ENCODE measurements at regions not wholly inside any gene's neighbourhood (a gene's known extent, or its start where the extent isn't known, plus 50 kb on each side); places are given as distances from the start of the nearest gene placed in this dataset.

DNA sequence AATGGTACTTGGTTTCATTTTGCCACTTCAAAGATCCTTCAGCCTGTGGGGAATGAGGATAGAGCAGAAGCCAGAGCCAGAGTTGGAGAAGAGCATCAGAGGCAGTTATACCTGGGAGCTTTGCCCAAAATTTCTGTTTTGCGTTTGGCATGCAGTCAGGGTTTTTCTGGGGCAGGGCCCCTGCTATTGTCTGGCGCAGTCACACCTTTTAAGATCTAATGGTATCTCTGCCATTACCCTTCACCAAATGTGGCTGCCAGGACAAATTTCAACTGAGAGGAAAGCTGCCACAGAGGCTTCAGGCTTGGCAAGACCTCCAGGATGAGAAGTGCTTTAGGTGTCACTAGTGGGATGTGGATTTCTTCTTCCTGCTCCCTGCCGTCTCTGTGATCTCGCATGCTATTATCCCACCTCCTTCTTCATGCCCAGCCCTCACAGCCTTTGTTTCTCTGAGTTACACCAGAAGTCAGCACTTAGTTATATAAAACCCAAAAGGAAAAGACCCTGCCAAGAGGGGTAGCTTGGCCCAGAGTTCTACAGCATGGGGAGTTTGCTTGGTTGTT, 357.0 kb downstream of the TLE4 start:
- TF ChIP-seq, protein P1, sequence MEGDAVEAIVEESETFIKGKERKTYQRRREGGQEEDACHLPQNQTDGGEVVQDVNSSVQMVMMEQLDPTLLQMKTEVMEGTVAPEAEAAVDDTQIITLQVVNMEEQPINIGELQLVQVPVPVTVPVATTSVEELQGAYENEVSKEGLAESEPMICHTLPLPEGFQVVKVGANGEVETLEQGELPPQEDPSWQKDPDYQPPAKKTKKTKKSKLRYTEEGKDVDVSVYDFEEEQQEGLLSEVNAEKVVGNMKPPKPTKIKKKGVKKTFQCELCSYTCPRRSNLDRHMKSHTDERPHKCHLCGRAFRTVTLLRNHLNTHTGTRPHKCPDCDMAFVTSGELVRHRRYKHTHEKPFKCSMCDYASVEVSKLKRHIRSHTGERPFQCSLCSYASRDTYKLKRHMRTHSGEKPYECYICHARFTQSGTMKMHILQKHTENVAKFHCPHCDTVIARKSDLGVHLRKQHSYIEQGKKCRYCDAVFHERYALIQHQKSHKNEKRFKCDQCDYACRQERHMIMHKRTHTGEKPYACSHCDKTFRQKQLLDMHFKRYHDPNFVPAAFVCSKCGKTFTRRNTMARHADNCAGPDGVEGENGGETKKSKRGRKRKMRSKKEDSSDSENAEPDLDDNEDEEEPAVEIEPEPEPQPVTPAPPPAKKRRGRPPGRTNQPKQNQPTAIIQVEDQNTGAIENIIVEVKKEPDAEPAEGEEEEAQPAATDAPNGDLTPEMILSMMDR (IDR thresholded peaks at IDR 0.05; ENCODE audit: low read depth, low read length, poor library complexity, severe bottlenecking): no peak
- no peak for TF ChIP-seq EZH2phosphoT487 (IDR thresholded peaks at IDR 0.05; ENCODE audit: borderline replicate concordance, low read length)
- Histone ChIP-seq H3K4me2 (ENCODE audit: low read length) (no peak overlapping the region), H3K4me3 (ENCODE audit: low read length) (no peak overlapping the region), H3F3A (ENCODE audit: control insufficient read depth, insufficient read depth) (no peaks in the 10 kb centered on the region), H3K27me3 (ENCODE audit: control insufficient read depth, low read length) (no peaks in the 10 kb centered on the region), H4K20me1 (ENCODE audit: control insufficient read depth, insufficient read depth, low read depth, low read length) (no peaks in the 10 kb centered on the region), H3K27ac (ENCODE audit: low read depth, low read length) (no peak overlapping the region), H3K9me3 (ENCODE audit: control insufficient read depth, insufficient read depth, low read length) (no peaks in the 10 kb centered on the region), H3K4me1 (ENCODE audit: control insufficient read depth, low read length) (no peaks in the 10 kb centered on the region), H3K36me3 (ENCODE audit: control insufficient read depth, low read length) (no peaks in the 10 kb centered on the region), H3K9me2 (replicated peaks; ENCODE audit: control insufficient read depth, low read length) (no peaks in the 10 kb centered on the region), H3K79me2 (ENCODE audit: control insufficient read depth, low read length) (no peaks in the 10 kb centered on the region)

DNA sequence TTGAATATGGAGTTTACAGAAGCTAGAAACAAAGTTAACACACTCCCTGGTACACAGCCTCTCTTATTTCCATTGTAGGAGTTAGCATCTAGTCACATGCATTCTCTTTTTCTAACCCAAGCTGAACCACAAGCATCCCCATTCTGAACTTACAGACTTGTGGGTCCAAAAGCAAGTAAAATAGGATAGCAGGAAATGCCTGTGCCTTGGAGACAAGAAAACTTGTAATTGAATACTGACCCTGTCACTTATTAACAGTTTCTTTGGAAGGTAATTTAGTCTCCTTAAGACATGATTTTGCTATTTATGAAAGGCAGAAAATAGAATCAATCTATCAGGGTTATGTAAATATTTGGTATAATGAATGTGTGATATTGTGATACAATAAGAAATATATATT, 353.6 kb downstream of the TLE4 start:
- H4K20me1 ChIP-seq (ENCODE audit: control insufficient read depth, insufficient read depth, low read depth, low read length): no peaks in the 10 kb centered on the region
- H3F3A ChIP-seq (ENCODE audit: control insufficient read depth, insufficient read depth): no peaks in the 10 kb centered on the region
- H3K4me3 ChIP-seq (ENCODE audit: low read length): no peak overlapping the region
- H3K27ac ChIP-seq (ENCODE audit: low read depth, low read length): no peak overlapping the region
- no peaks in the 10 kb centered on the region for H3K36me3 ChIP-seq (ENCODE audit: control insufficient read depth, low read length)
- no peaks in the 10 kb centered on the region for H3K9me3 ChIP-seq (ENCODE audit: control insufficient read depth, insufficient read depth, low read length)
- H3K9me2 ChIP-seq (replicated peaks; ENCODE audit: control insufficient read depth, low read length): no peaks in the 10 kb centered on the region
- H3K79me2 ChIP-seq (ENCODE audit: control insufficient read depth, low read length): no peaks in the 10 kb centered on the region
- no peaks in the 10 kb centered on the region for H3K4me1 ChIP-seq (ENCODE audit: control insufficient read depth, low read length)
- no peak for TF ChIP-seq EZH2phosphoT487 (IDR thresholded peaks at IDR 0.05; ENCODE audit: borderline replicate concordance, low read length)
- H3K27me3 ChIP-seq (ENCODE audit: control insufficient read depth, low read length): no peaks in the 10 kb centered on the region
- no peak overlapping the region for H3K4me2 ChIP-seq (ENCODE audit: low read length)

DNA sequence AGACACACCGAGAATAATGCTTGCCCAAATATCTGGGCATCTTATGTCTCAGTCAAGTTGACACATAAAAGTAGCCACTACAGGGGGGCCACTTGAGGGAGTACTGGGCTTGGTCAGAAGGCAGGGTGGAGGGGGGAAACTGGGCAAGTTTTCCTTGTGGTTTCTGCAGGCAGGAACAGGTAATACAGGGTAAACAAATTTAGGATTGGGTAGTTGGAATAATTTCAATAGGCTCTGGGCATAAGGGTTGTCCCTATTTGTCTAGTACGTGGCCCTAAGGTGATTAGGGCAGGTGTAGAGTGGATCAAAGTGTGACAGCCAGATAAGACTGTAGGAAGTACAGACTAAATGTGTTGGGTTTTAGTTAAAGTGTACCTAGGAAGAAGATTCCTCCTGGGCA, 353.1 kb downstream of the TLE4 start:
- H3K79me2 ChIP-seq (ENCODE audit: control insufficient read depth, low read length): no peaks in the 10 kb centered on the region
- H3K9me2 ChIP-seq (replicated peaks; ENCODE audit: control insufficient read depth, low read length): no peaks in the 10 kb centered on the region
- H3K9me3 ChIP-seq (ENCODE audit: control insufficient read depth, insufficient read depth, low read length): no peaks in the 10 kb centered on the region
- no peaks in the 10 kb centered on the region for H3F3A ChIP-seq (ENCODE audit: control insufficient read depth, insufficient read depth)
- no peak overlapping the region for H3K27ac ChIP-seq (ENCODE audit: low read depth, low read length)
- TF ChIP-seq EZH2phosphoT487 (IDR thresholded peaks at IDR 0.05; ENCODE audit: borderline replicate concordance, low read length): no peak
- TF ChIP-seq, protein P1 (IDR thresholded peaks at IDR 0.05; ENCODE audit: low read depth, low read length, poor library complexity, severe bottlenecking): no peak
- no peak overlapping the region for H3K4me3 ChIP-seq (ENCODE audit: low read length)
- H4K20me1 ChIP-seq (ENCODE audit: control insufficient read depth, insufficient read depth, low read depth, low read length): no peaks in the 10 kb centered on the region
- H3K4me1 ChIP-seq (ENCODE audit: control insufficient read depth, low read length): no peaks in the 10 kb centered on the region
- H3K36me3 ChIP-seq (ENCODE audit: control insufficient read depth, low read length): no peaks in the 10 kb centered on the region
- H3K4me2 ChIP-seq (ENCODE audit: low read length): no peak overlapping the region
- no peaks in the 10 kb centered on the region for H3K27me3 ChIP-seq (ENCODE audit: control insufficient read depth, low read length)

DNA sequence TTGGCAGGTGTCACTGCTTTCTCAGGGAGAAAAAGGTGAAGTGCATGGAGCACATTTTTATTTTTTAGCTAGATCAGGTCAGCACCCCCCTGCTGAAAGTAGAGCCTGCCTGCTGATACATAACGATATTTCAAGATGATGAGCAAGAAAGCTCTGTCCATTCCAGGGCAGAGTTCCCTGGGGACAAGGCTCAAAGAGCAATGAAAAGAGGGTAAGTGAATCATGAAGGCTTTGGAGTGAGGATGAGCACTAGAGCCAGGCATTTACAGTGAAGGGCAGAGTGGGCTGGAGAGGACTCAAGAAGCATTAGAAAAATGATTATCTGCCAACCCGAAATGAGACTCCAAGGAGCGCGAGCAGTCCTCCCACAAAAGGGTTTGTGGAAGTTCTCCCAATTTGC, 345.7 kb downstream of the TLE4 start:
- H3F3A ChIP-seq (ENCODE audit: control insufficient read depth, insufficient read depth): no peaks in the 10 kb centered on the region
- no peaks in the 10 kb centered on the region for H3K79me2 ChIP-seq (ENCODE audit: control insufficient read depth, low read length)
- no peaks in the 10 kb centered on the region for H3K9me2 ChIP-seq (replicated peaks; ENCODE audit: control insufficient read depth, low read length)
- H4K20me1 ChIP-seq (ENCODE audit: control insufficient read depth, insufficient read depth, low read depth, low read length): no peaks in the 10 kb centered on the region
- H3K27ac ChIP-seq (ENCODE audit: low read depth, low read length): no peak overlapping the region
- no peaks in the 10 kb centered on the region for H3K36me3 ChIP-seq (ENCODE audit: control insufficient read depth, low read length)
- no peaks in the 10 kb centered on the region for H3K9me3 ChIP-seq (ENCODE audit: control insufficient read depth, insufficient read depth, low read length)
- H3K4me2 ChIP-seq (ENCODE audit: low read length): no peak overlapping the region
- H3K4me1 ChIP-seq (ENCODE audit: control insufficient read depth, low read length): no peaks in the 10 kb centered on the region
- no peak overlapping the region for H3K4me3 ChIP-seq (ENCODE audit: low read length)
- TF ChIP-seq EZH2phosphoT487 (IDR thresholded peaks at IDR 0.05; ENCODE audit: borderline replicate concordance, low read length): no peak
- TF ChIP-seq, protein P1 (IDR thresholded peaks at IDR 0.05; ENCODE audit: low read depth, low read length, poor library complexity, severe bottlenecking): no peak
- H3K27me3 ChIP-seq (ENCODE audit: control insufficient read depth, low read length): no peaks in the 10 kb centered on the region
